AG04449 (cell line): ENCODE measurements at regions not wholly inside any gene's neighbourhood (a gene's known extent, or its start where the extent isn't known, plus 50 kb on each side); places are given as distances from the start of the nearest gene placed in this dataset.

Source experiments
- CTCF ChIA-PET: fragments of 350-600 bp; formaldehyde crosslinking; extraction: SDS; loops from one replicate; lab custom pipeline; 2021; ENCODE audit warnings: antibody characterized with exemption; lab: Yijun Ruan, JAX
- POLR2A ChIA-PET: fragments of 400-600, 350-600 bp; formaldehyde crosslinking; extraction: SDS; loops from one replicate; lab custom pipeline; 2020; ENCODE audit warnings: antibody characterized with exemption, inconsistent platforms; lab: Yijun Ruan, JAX
- DNase-seq: peaks from one replicate; pipeline ENCODE4 v3.0.0-alpha.2; 2010; ENCODE audit warnings: low read depth, low spot score
- H3K4me3 ChIP-seq: 2 replicates; pipeline ENCODE4 v1.5.1; 2011; ENCODE audit warnings: low read depth, mild to moderate bottlenecking, control low read depth, low read length
- CTCF ChIP-seq: IDR thresholded peaks from one replicate; pipeline ENCODE4 v1.5.1; 2011; ENCODE audit warnings: mild to moderate bottlenecking, moderate library complexity, low read length, control low read depth, inconsistent platforms; ENCODE audit not compliant: insufficient read depth; ENCODE audit errors: missing control alignments

GRCh38 chr13:48838193-48838973 is 137.3 kb upstream of the FNDC3A start:
- DNase-seq = no peak
- CTCF ChIA-PET = no interaction called here
- POLR2A ChIA-PET = no interaction called here
- no peak overlapping the region for H3K4me3 ChIP-seq
- no peak for TF ChIP-seq CTCF

- DNase-seq = no peak
- POLR2A ChIA-PET = no interaction called here
- no peak overlapping the region for H3K4me3 ChIP-seq
- no peak for TF ChIP-seq CTCF
- CTCF ChIA-PET = interaction anchor here (2.0 kb wide), 1 partner anchor 14 kb away, joined by 4 read pairs; no protein-coding TSS in a partner anchor
These were observed 136.5 kb upstream of the FNDC3A start for GRCh38 chr13:48839171-48839570.

- no peak overlapping the region for H3K4me3 ChIP-seq
- POLR2A ChIA-PET = no interaction called here
- no peak for TF ChIP-seq CTCF
- no peak for DNase-seq
- CTCF ChIA-PET = interaction anchor here (2.0 kb wide), 1 partner anchor 13 kb away, joined by 4 read pairs; no protein-coding TSS in a partner anchor
These were observed 135.3 kb upstream of the FNDC3A start for GRCh38 chr13:48840366-48840765.

- no peak for DNase-seq
- CTCF ChIA-PET = interaction anchor here (1.1 kb wide), 1 partner anchor 10 kb away, joined by 3 read pairs; no protein-coding TSS in a partner anchor
- no peak for TF ChIP-seq CTCF
- POLR2A ChIA-PET = no interaction called here
- H3K4me3 ChIP-seq = no peak overlapping the region
These were observed 133.4 kb upstream of the FNDC3A start for GRCh38 chr13:48842316-48842715.

GRCh38 chr13:48843630-48844380 is 131.9 kb upstream of the FNDC3A start:
- no peak overlapping the region for H3K4me3 ChIP-seq
- TF ChIP-seq CTCF = no peak
- CTCF ChIA-PET = interaction anchor here (0.8 kb wide), 1 partner anchor 457 kb away, joined by 3 read pairs; no protein-coding TSS in a partner anchor
- POLR2A ChIA-PET = no interaction called here
- no peak for DNase-seq

- CTCF ChIA-PET = no interaction called here
- no peak for DNase-seq
- TF ChIP-seq CTCF = no peak
- H3K4me3 ChIP-seq = no peak overlapping the region
- POLR2A ChIA-PET = no interaction called here
These were observed 131.0 kb upstream of the FNDC3A start for GRCh38 chr13:48844676-48845075.
